ENCODE measurements at regions not wholly inside any gene's neighbourhood (a gene's known extent, or its start where the extent isn't known, plus 50 kb on each side); places are given as distances from the start of the nearest gene placed in this dataset.

DNA sequence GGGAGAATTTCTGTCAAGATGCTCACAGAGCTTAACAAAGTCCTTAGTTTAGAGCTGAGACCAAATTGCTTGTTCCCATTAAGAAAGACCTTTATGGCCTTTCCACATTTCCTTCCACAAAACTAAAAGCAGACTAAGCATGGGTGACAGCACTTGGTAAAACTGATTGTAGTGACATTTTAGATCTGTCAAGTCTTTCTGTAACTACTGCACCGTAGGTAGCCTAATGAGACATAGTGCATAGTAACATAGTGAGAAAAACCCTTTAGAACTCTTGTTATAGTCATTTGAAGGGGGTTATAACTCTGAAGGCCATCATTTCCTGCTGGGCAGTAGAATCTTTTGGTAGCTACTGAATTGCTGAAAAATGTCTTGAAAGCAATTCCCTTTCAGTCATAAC is 990.9 kb upstream of the CNTN5 start:
- H3K27me3 ChIP-seq = no peaks in the 10 kb centered on the region
- no peak for TF ChIP-seq POLR2A (IDR thresholded peaks at IDR 0.05)
- TF ChIP-seq POLR2AphosphoS5 (IDR thresholded peaks at IDR 0.05) = no peak
- TF ChIP-seq, protein P1, sequence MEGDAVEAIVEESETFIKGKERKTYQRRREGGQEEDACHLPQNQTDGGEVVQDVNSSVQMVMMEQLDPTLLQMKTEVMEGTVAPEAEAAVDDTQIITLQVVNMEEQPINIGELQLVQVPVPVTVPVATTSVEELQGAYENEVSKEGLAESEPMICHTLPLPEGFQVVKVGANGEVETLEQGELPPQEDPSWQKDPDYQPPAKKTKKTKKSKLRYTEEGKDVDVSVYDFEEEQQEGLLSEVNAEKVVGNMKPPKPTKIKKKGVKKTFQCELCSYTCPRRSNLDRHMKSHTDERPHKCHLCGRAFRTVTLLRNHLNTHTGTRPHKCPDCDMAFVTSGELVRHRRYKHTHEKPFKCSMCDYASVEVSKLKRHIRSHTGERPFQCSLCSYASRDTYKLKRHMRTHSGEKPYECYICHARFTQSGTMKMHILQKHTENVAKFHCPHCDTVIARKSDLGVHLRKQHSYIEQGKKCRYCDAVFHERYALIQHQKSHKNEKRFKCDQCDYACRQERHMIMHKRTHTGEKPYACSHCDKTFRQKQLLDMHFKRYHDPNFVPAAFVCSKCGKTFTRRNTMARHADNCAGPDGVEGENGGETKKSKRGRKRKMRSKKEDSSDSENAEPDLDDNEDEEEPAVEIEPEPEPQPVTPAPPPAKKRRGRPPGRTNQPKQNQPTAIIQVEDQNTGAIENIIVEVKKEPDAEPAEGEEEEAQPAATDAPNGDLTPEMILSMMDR (IDR thresholded peaks at IDR 0.05) = no peak
- no peak overlapping the region for H3K27ac ChIP-seq
- H3K36me3 ChIP-seq = no peaks in the 10 kb centered on the region
- no peaks in the 10 kb centered on the region for H3K4me1 ChIP-seq
- no peak overlapping the region for H3K4me3 ChIP-seq
- DNase-seq (ENCODE audit: low spot score in 2 of 2) = no peak
- intact Hi-C loops (cut with DNase I; ENCODE audit: low total_unique reads) = no loop called here
- no peaks in the 10 kb centered on the region for H3K9me3 ChIP-seq

DNA sequence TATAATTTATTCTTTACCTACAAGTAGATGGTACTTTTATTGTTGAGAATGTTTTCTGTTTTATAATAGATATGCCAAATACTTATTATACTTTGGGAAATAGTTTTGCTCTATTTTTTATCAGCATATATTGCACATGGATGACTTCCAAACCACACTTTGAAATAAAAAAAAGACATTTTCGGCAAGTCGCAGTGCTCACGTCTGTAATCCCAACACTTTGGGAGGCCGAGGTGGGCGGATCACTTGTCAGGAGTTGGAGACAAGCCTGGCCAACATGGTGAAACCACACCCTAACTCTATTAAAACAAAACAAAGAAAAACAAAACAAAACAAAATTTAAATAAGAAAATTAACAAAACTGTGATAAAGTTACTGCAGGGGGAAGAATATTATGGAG is 983.9 kb upstream of the CNTN5 start:
- H3K27ac ChIP-seq = no peak overlapping the region
- TF ChIP-seq, protein P1 (IDR thresholded peaks at IDR 0.05) = no peak
- TF ChIP-seq POLR2A (IDR thresholded peaks at IDR 0.05) = no peak
- TF ChIP-seq POLR2AphosphoS5 (IDR thresholded peaks at IDR 0.05) = no peak
- no peaks in the 10 kb centered on the region for H3K27me3 ChIP-seq
- H3K4me1 ChIP-seq = no peaks in the 10 kb centered on the region
- H3K4me3 ChIP-seq = no peak overlapping the region
- DNase-seq (ENCODE audit: low spot score in 2 of 2) = no peak
- no peaks in the 10 kb centered on the region for H3K9me3 ChIP-seq
- H3K36me3 ChIP-seq = no peaks in the 10 kb centered on the region
- intact Hi-C loops (cut with DNase I; ENCODE audit: low total_unique reads) = no loop called here

DNA sequence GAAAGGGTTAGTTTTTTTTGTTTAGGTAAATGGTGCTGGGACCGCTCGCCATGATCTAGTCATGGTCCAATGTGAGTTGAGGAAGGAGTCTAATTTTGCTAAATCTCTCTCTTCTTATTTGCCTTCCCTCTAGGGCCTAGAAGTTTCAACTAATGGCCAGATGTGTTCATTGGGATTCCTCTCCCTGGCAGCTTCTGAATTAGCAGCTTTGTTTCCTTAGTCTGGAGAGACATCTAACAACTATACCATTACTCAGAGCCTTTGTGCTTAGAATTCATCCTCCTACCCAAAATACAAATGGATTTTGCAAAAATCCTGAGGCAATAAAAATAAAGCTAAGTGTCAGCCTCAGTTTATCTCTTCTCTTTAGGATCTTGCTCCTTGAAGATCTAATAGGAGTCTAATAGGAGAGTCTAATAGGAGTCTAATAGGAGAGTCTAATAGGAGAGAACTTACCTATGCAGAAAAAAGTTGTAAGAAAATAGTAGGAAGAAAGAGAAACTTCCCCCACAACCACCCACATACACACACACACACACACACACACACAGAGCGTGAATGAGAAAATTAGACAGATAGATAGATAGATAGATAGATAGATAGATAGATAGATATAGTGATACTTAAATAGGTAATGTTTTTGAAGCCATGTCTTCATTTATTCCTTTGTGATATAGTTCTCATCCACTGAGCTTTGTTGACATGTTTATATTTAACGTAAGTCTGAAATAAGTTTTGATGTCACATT is 980.5 kb upstream of the CNTN5 start:
- intact Hi-C loops (cut with DNase I; ENCODE audit: low total_unique reads) = no loop called here
- DNase-seq (ENCODE audit: low spot score in 2 of 2) = no peak
- Histone ChIP-seq H3K27me3 (no peaks in the 10 kb centered on the region), H3K27ac (no peak overlapping the region), H3K9me3 (no peaks in the 10 kb centered on the region), H3K4me3 (no peak overlapping the region), H3K4me1 (no peaks in the 10 kb centered on the region), H3K36me3 (no peaks in the 10 kb centered on the region)
- TF ChIP-seq POLR2A (IDR thresholded peaks at IDR 0.05) = no peak
- no peak for TF ChIP-seq POLR2AphosphoS5 (IDR thresholded peaks at IDR 0.05)
- TF ChIP-seq, protein P1 (IDR thresholded peaks at IDR 0.05) = no peak

- DNase-seq (ENCODE audit: low spot score in 2 of 2) = no peak
- no peaks in the 10 kb centered on the region for H3K9me3 ChIP-seq
- no peak overlapping the region for H3K4me3 ChIP-seq
- H3K27me3 ChIP-seq = no peaks in the 10 kb centered on the region
- intact Hi-C loops (cut with DNase I; ENCODE audit: low total_unique reads) = no loop called here
- H3K36me3 ChIP-seq = no peaks in the 10 kb centered on the region
- TF ChIP-seq POLR2A (IDR thresholded peaks at IDR 0.05) (no peak), POLR2AphosphoS5 (IDR thresholded peaks at IDR 0.05) (no peak)
- TF ChIP-seq, protein P1 (IDR thresholded peaks at IDR 0.05) = no peak
- H3K4me1 ChIP-seq = no peaks in the 10 kb centered on the region
- H3K27ac ChIP-seq = no peak overlapping the region
These were observed 973.1 kb upstream of the CNTN5 start for GRCh38 chr11:98047647-98048046.

GRCh38 chr11:98053851-98054250 is 966.9 kb upstream of the CNTN5 start:
- Histone ChIP-seq H3K27ac (no peak overlapping the region), H3K36me3 (no peaks in the 10 kb centered on the region), H3K27me3 (no peaks in the 10 kb centered on the region), H3K4me1 (no peaks in the 10 kb centered on the region), H3K4me3 (no peak overlapping the region), H3K9me3 (no peaks in the 10 kb centered on the region)
- TF ChIP-seq, protein P1 (IDR thresholded peaks at IDR 0.05) = no peak
- no peak for TF ChIP-seq POLR2A (IDR thresholded peaks at IDR 0.05)
- TF ChIP-seq POLR2AphosphoS5 (IDR thresholded peaks at IDR 0.05) = no peak
- intact Hi-C loops (cut with DNase I; ENCODE audit: low total_unique reads) = no loop called here
- no peak for DNase-seq (ENCODE audit: low spot score in 2 of 2)

Measured in breast epithelium (tissue), 4 donors.